ENCODE measurements at regions not wholly inside any gene's neighbourhood (a gene's known extent, or its start where the extent isn't known, plus 50 kb on each side); places are given as distances from the start of the nearest gene placed in this dataset.
A peak's percentile ranks its signal among the peaks of the same experiment; 100 is the strongest.

DNA sequence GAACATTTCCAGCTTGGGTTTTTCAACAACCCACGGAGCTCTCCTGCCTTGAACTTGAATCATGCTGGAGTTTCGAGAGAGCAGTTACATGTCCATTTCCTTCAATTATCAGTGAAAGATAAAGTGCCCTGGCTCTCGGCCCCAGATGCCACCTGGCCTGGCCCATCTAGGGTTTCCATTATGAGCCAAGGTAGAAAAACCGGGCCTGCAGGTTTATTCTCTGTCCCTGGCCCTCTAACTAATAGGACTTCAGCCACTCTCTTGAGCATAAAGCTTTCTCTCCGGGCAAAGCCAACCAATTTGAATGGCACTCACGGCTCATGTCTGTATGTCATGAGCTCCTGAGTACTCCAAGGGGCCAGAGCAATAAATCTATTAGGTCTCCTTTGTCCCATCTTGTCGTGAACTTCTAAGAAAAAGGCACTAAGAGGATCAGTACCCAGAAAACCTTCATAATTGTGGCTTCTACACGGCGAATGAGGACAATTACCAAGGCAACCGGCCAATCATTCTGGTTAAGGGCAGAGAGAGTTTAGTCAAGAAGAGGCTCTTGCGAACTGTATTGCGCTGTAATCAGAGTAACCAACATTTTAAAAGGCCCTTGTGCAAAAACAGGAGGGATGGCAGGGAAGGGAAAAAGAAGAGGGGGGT, 392.3 kb downstream of the MED13L start:
- Mint-ChIP-seq H3K27me3 (ENCODE audit: low read depth) (no peaks in the 10 kb centered on the region), H3K27ac (no peak overlapping the region), H3K9me3 (no peaks in the 10 kb centered on the region)

DNA sequence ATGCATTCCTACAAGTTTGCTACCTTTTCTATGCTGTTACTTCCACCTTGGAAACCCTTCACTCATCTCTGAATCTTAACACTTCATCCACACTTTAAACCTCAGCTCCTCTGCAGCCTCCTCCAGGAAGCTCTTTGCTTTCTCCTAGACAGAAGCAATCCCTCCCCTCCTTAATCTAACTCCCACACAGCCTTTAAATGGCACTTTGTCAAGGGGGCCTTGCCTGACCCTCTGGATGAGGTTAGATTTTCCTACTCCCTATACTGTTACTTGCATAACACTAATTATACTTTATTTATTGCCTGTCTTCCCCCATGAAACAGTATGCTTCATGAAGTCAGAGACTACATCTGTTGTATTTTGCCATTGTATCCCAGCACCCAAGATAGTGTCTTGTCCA, 394.6 kb downstream of the MED13L start:
- no peak for DNase-seq (ENCODE audit: low spot score in 2 of 2, unreplicated experiment in 2 of 2)
- Mint-ChIP-seq H3K27me3 (ENCODE audit: low read depth) (no peaks in the 10 kb centered on the region), H3K36me3 (no peaks in the 10 kb centered on the region), H3K9me3 (no peaks in the 10 kb centered on the region), H3K27ac (no peak overlapping the region), H3K4me3 (no peak overlapping the region), H3K4me1 (peaks cover 14% of the 10 kb centered on the region)
- TF ChIP-seq, protein P1, sequence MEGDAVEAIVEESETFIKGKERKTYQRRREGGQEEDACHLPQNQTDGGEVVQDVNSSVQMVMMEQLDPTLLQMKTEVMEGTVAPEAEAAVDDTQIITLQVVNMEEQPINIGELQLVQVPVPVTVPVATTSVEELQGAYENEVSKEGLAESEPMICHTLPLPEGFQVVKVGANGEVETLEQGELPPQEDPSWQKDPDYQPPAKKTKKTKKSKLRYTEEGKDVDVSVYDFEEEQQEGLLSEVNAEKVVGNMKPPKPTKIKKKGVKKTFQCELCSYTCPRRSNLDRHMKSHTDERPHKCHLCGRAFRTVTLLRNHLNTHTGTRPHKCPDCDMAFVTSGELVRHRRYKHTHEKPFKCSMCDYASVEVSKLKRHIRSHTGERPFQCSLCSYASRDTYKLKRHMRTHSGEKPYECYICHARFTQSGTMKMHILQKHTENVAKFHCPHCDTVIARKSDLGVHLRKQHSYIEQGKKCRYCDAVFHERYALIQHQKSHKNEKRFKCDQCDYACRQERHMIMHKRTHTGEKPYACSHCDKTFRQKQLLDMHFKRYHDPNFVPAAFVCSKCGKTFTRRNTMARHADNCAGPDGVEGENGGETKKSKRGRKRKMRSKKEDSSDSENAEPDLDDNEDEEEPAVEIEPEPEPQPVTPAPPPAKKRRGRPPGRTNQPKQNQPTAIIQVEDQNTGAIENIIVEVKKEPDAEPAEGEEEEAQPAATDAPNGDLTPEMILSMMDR (IDR thresholded peaks at IDR 0.05; ENCODE audit: unreplicated experiment): no peak

More for the DNA sequence above, 392.3 kb downstream of the MED13L start:
- H3K36me3 Mint-ChIP-seq: no peaks in the 10 kb centered on the region
- TF ChIP-seq, protein P1 (IDR thresholded peaks at IDR 0.05; ENCODE audit: unreplicated experiment): no peak
- no peak overlapping the region for H3K4me3 Mint-ChIP-seq
- H3K4me1 Mint-ChIP-seq: peaks cover 11% of the 10 kb centered on the region
- DNase-seq (ENCODE audit: low spot score in 2 of 2, unreplicated experiment in 2 of 2): no peak

DNA sequence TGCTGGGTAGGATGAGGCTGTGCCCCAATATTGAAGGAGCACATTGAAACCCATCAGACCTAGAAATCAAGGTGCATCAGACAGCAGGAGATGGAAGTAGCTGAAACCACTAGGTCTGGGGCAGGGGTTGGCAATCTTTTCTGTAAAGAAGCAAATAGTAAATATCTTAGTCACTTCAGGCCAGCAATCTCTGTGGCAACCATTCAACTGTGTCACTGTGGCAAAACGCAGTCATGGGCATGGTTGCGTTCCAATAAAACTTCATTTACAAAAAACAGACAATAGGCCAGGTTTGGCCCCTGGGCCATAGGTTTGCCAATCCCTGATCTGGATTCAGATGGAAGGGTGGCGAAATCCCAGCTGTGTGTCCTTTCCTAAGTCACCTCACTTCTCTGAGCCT, 397.3 kb downstream of the MED13L start:
- H3K4me3 Mint-ChIP-seq: no peak overlapping the region
- DNase-seq (ENCODE audit: low spot score in 2 of 2, unreplicated experiment in 2 of 2): no peak
- peaks cover 10% of the 10 kb centered on the region for H3K9me3 Mint-ChIP-seq
- no peaks in the 10 kb centered on the region for H3K36me3 Mint-ChIP-seq
- H3K27me3 Mint-ChIP-seq (ENCODE audit: low read depth): no peaks in the 10 kb centered on the region
- H3K27ac Mint-ChIP-seq: no peak overlapping the region
- TF ChIP-seq, protein P1 (IDR thresholded peaks at IDR 0.05; ENCODE audit: unreplicated experiment): no peak
- H3K4me1 Mint-ChIP-seq: peaks cover 11% of the 10 kb centered on the region

DNA sequence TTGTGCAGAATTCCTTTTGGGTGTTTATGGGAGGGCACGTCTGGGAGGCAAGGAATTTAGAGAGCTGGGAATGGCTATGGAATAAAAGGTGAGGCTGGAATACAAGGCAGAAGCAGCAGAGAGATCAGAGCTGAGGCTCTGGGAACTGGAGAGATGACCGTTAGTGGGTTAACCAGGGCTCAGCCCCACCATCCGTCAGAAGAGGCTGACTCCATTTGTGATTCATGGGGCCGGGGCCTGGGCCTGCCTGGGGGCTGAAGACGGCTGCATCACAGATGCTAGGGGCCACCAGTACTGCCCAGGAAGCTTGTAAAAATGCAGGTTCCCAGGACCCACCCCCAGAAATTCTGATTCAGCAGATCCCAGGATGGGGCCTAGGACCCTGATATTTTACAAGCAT, 398.1 kb downstream of the MED13L start:
- Mint-ChIP-seq H3K9me3 (peaks cover 10% of the 10 kb centered on the region), H3K36me3 (no peaks in the 10 kb centered on the region), H3K27me3 (ENCODE audit: low read depth) (no peaks in the 10 kb centered on the region), H3K27ac (no peak overlapping the region), H3K4me1 (peaks cover 7% of the 10 kb centered on the region), H3K4me3 (no peak overlapping the region)
- DNase-seq (ENCODE audit: low spot score in 2 of 2, unreplicated experiment in 2 of 2): no peak
- TF ChIP-seq, protein P1 (IDR thresholded peaks at IDR 0.05; ENCODE audit: unreplicated experiment): no peak

DNA sequence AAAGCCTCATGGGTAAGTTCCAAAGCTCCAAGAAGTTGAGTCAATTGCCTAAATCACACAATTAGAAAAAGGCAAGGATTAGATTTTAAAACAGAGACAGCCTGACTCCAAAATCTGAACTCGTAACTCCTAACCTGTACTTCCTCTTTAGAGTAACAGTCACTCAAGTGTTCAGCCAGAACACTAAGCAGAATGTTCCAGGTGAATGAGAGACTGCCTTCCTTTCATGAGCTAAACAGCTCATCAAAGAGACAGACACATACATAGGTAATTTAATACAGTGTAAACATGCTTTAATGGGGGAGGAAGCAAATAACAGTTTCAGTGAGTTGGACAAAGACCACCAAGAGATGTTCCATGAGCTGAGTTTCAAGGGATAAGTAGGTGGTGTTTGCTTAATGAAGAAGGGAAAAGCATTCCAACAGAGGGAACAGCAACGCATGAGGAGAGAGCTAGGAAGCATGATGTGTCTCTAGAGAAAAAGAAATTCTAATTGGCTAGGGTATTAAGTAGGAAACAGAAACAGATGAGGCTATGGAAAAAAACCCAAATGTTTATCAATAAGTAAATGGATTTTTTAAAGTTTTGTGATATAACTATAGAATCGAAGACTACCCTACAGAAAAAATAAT, 403.9 kb downstream of the MED13L start:
- Mint-ChIP-seq H3K27me3 (ENCODE audit: low read depth) (no peaks in the 10 kb centered on the region), H3K4me1 (peaks cover 31% of the 10 kb centered on the region), H3K27ac (peak overlapping the region; percentile 66), H3K9me3 (peaks cover 14% of the 10 kb centered on the region), H3K4me3 (no peak overlapping the region), H3K36me3 (no peaks in the 10 kb centered on the region)
- no peak for DNase-seq (ENCODE audit: low spot score in 2 of 2, unreplicated experiment in 2 of 2)
- TF ChIP-seq, protein P1 (IDR thresholded peaks at IDR 0.05; ENCODE audit: unreplicated experiment): no peak
